ENCODE measurements at regions not wholly inside any gene's neighbourhood (a gene's known extent, or its start where the extent isn't known, plus 50 kb on each side); places are given as distances from the start of the nearest gene placed in this dataset.

- TF ChIP-seq EZH2 (IDR thresholded peaks at IDR 0.05; ENCODE audit: insufficient read depth, low read length) (no peak), CTCF (IDR thresholded peaks at IDR 0.05; ENCODE audit: insufficient read depth, low read depth, low read length) (no peak)
- H3K4me2 ChIP-seq (ENCODE audit: low read length): no peak overlapping the region
- Mint-ChIP-seq H3K4me1 (ENCODE audit: low read depth, unreplicated experiment) (peaks cover 3% of the 10 kb centered on the region), H3K36me3 (ENCODE audit: low read depth, unreplicated experiment) (peaks cover 2% of the 10 kb centered on the region), H3K4me3 (ENCODE audit: unreplicated experiment) (no peak overlapping the region), H3K27ac (ENCODE audit: unreplicated experiment) (no peak overlapping the region), H3K9me3 (ENCODE audit: unreplicated experiment) (peaks cover 3% of the 10 kb centered on the region), H3K27me3 (ENCODE audit: low read depth, unreplicated experiment) (no peaks in the 10 kb centered on the region)
- no peak overlapping the region for H3K9ac ChIP-seq (ENCODE audit: low read length)
- no peak overlapping the region for H3K4me3 ChIP-seq (ENCODE audit: insufficient read depth, low read depth, low read length)
- H3K4me1 ChIP-seq (ENCODE audit: insufficient read depth, low read length): no peaks in the 10 kb centered on the region
- H3K27me3 ChIP-seq (ENCODE audit: insufficient read depth, low read length): no peaks in the 10 kb centered on the region
- no peak overlapping the region for H2AFZ ChIP-seq (ENCODE audit: low read depth, low read length)
- no peaks in the 10 kb centered on the region for H3K79me2 ChIP-seq (ENCODE audit: insufficient read depth, low read length)
- no peaks in the 10 kb centered on the region for H3K36me3 ChIP-seq (ENCODE audit: insufficient read depth, low read length)
- no peaks in the 10 kb centered on the region for H4K20me1 ChIP-seq (ENCODE audit: insufficient read depth, low read length)
- H3K9me3 ChIP-seq (ENCODE audit: insufficient read depth, low read depth, low read length): no peaks in the 10 kb centered on the region
- no peak overlapping the region for H3K27ac ChIP-seq (ENCODE audit: low read depth, low read length)
- DNase-seq (ENCODE audit: low read depth) (no peak), FAIRE-seq (no peak)
Measured at GRCh38 chr6:37115236-37115895, 54.6 kb upstream of the PIM1 start.

DNA sequence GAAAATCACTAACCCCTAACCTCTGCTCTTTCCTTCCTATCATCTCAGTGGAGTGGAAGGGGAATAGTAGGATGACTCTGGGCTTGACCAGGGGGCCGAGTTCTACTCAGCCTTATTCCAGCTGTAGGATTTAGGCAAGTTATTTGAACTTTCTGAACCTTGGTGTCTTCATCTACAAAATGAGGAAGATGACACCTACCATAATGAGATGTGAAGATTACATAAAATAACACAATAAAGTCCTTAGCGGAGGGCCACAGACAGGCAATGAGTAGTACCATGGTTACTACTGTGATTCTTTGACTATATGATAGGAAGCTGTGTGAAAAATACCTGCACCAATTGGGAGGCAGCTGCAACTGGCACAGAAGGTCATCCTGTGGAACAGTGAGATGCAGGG lies 53.6 kb upstream of the PIM1 start:
- no peaks in the 10 kb centered on the region for H3K79me2 ChIP-seq (ENCODE audit: insufficient read depth, low read length)
- TF ChIP-seq CTCF (IDR thresholded peaks at IDR 0.05; ENCODE audit: insufficient read depth, low read depth, low read length) (no peak), EZH2 (IDR thresholded peaks at IDR 0.05; ENCODE audit: insufficient read depth, low read length) (no peak)
- H3K36me3 ChIP-seq (ENCODE audit: insufficient read depth, low read length): no peaks in the 10 kb centered on the region
- FAIRE-seq: no peak
- Mint-ChIP-seq H3K4me3 (ENCODE audit: unreplicated experiment) (no peak overlapping the region), H3K27ac (ENCODE audit: unreplicated experiment) (no peak overlapping the region), H3K9me3 (ENCODE audit: unreplicated experiment) (peaks cover 3% of the 10 kb centered on the region), H3K4me1 (ENCODE audit: low read depth, unreplicated experiment) (no peaks in the 10 kb centered on the region), H3K36me3 (ENCODE audit: low read depth, unreplicated experiment) (peaks cover 2% of the 10 kb centered on the region), H3K27me3 (ENCODE audit: low read depth, unreplicated experiment) (no peaks in the 10 kb centered on the region)
- H3K27ac ChIP-seq (ENCODE audit: low read depth, low read length): no peak overlapping the region
- H3K4me2 ChIP-seq (ENCODE audit: low read length): no peak overlapping the region
- H3K9me3 ChIP-seq (ENCODE audit: insufficient read depth, low read depth, low read length): no peaks in the 10 kb centered on the region
- DNase-seq (ENCODE audit: low read depth): no peak
- H3K9ac ChIP-seq (ENCODE audit: low read length): no peak overlapping the region
- no peak overlapping the region for H3K4me3 ChIP-seq (ENCODE audit: insufficient read depth, low read depth, low read length)
- no peaks in the 10 kb centered on the region for H3K27me3 ChIP-seq (ENCODE audit: insufficient read depth, low read length)
- H3K4me1 ChIP-seq (ENCODE audit: insufficient read depth, low read length): no peaks in the 10 kb centered on the region
- no peaks in the 10 kb centered on the region for H4K20me1 ChIP-seq (ENCODE audit: insufficient read depth, low read length)
- no peak overlapping the region for H2AFZ ChIP-seq (ENCODE audit: low read depth, low read length)

GRCh38 chr6:37119387-37119886 lies 50.5 kb upstream of the PIM1 start:
- H2AFZ ChIP-seq (ENCODE audit: low read depth, low read length): no peak overlapping the region
- no peaks in the 10 kb centered on the region for H3K79me2 ChIP-seq (ENCODE audit: insufficient read depth, low read length)
- no peaks in the 10 kb centered on the region for H3K27me3 ChIP-seq (ENCODE audit: insufficient read depth, low read length)
- Mint-ChIP-seq H3K27me3 (ENCODE audit: low read depth, unreplicated experiment) (no peaks in the 10 kb centered on the region), H3K4me1 (ENCODE audit: low read depth, unreplicated experiment) (peaks cover 6% of the 10 kb centered on the region), H3K27ac (ENCODE audit: unreplicated experiment) (no peak overlapping the region), H3K9me3 (ENCODE audit: unreplicated experiment) (peaks cover 3% of the 10 kb centered on the region), H3K36me3 (ENCODE audit: low read depth, unreplicated experiment) (peaks cover 2% of the 10 kb centered on the region), H3K4me3 (ENCODE audit: unreplicated experiment) (no peak overlapping the region)
- no peak for FAIRE-seq
- H4K20me1 ChIP-seq (ENCODE audit: insufficient read depth, low read length): no peaks in the 10 kb centered on the region
- H3K9me3 ChIP-seq (ENCODE audit: insufficient read depth, low read depth, low read length): no peaks in the 10 kb centered on the region
- no peak overlapping the region for H3K9ac ChIP-seq (ENCODE audit: low read length)
- no peak for DNase-seq (ENCODE audit: low read depth)
- no peak overlapping the region for H3K4me3 ChIP-seq (ENCODE audit: insufficient read depth, low read depth, low read length)
- no peak overlapping the region for H3K4me2 ChIP-seq (ENCODE audit: low read length)
- H3K36me3 ChIP-seq (ENCODE audit: insufficient read depth, low read length): no peaks in the 10 kb centered on the region
- H3K27ac ChIP-seq (ENCODE audit: low read depth, low read length): no peak overlapping the region
- TF ChIP-seq EZH2 (IDR thresholded peaks at IDR 0.05; ENCODE audit: insufficient read depth, low read length): no peak
- TF ChIP-seq CTCF (IDR thresholded peaks at IDR 0.05; ENCODE audit: insufficient read depth, low read depth, low read length): no peak
- no peaks in the 10 kb centered on the region for H3K4me1 ChIP-seq (ENCODE audit: insufficient read depth, low read length)
